GM12878 (cell line): ENCODE measurements at regions not wholly inside any gene's neighbourhood (a gene's known extent, or its start where the extent isn't known, plus 50 kb on each side); places are given as distances from the start of the nearest gene placed in this dataset.

Source experiments
- ATAC-seq: fragments of 200-7000 bp; cut with Tn5 transposase; 3 replicates; pipeline ENCODE4 v1.9.1; 2020; ENCODE audit warnings: mild to moderate bottlenecking, moderate library complexity
- BruUV-seq: library from RNA; stranded (reverse); fragments of 400-500 nt; replicated peaks from 2 replicates; lab custom pipeline; 2021; lab: Mats Ljungman, UMichigan
- CTCF ChIA-PET: fragments of 300-600 bp; sonication (Branson Sonifier 250); formaldehyde crosslinking; extraction: SDS; loops from one replicate; lab custom pipeline; 2021; ENCODE audit warnings: inconsistent platforms; lab: Yijun Ruan, JAX
- POLR2A ChIA-PET: fragments of 350-600 bp; formaldehyde crosslinking; extraction: SDS; loops from one replicate; lab custom pipeline; 2021; ENCODE audit warnings: inconsistent platforms; lab: Charles Lee
- RAD21 ChIA-PET: fragments of 300-600 bp; sonication (Branson Sonifier 250); formaldehyde crosslinking; loops from one replicate; lab custom pipeline; 2023; ENCODE audit warnings: antibody characterized with exemption; ENCODE audit not compliant: unreplicated experiment; lab: Charles Lee
- SMC1A ChIA-PET: fragments of 300-600 bp; sonication (Branson Sonifier 250); formaldehyde crosslinking; loops from one replicate; lab custom pipeline; 2023; ENCODE audit not compliant: unreplicated experiment, uncharacterized antibody; lab: Charles Lee
- DNase-seq: peaks from one replicate; pipeline ENCODE4 v3.0.0-alpha.2; 2011; ENCODE audit warnings: low read depth, low spot score
- FAIRE-seq: peaks from 3 replicates; lab custom pipeline; 2011; peaks lifted over from hg19 to GRCh38; lab: Jason Lieb, UNC
- H2AFZ ChIP-seq: 2 replicates; pipeline ENCODE4 v1.6.0; 2011; ENCODE audit warnings: low read depth, low read length, control low read depth; ENCODE audit not compliant: control insufficient read depth
- H3K27ac ChIP-seq: 2 replicates; pipeline ENCODE4 v1.5.1; 2011; ENCODE audit warnings: control low read depth; ENCODE audit not compliant: control insufficient read depth, insufficient read depth
- H3K27me3 ChIP-seq, 2 experiments: replicated peaks in 1 of 2; 2 replicates each; pipeline versions ENCODE4 v1.6.0 to v1.6.1; 2011; ENCODE audit warnings: low read length in 1 of 2; ENCODE audit not compliant: control insufficient read depth in 2 of 2, insufficient read depth in 2 of 2
- H3K36me3 ChIP-seq, 2 experiments: 2 replicates each; pipeline ENCODE4 v1.5.1; 2011; ENCODE audit warnings: low read length in 1 of 2; ENCODE audit not compliant: control insufficient read depth in 2 of 2, insufficient read depth in 2 of 2
- H3K4me1 ChIP-seq: 2 replicates; pipeline ENCODE4 v1.6.1; 2011; ENCODE audit warnings: mild to moderate bottlenecking, low read length, moderate library complexity, mixed read lengths; ENCODE audit not compliant: control insufficient read depth, insufficient read depth
- H3K4me2 ChIP-seq: 2 replicates; pipeline ENCODE4 v1.6.0; 2011; ENCODE audit warnings: control low read depth; ENCODE audit not compliant: control insufficient read depth, insufficient read depth
- H3K4me3 ChIP-seq: fragments of 200-600 bp; sonication (generic); 2 replicates; pipeline ENCODE4 v1.5.1; 2016
- H3K79me2 ChIP-seq: 2 replicates; pipeline ENCODE4 v1.6.0; 2011; ENCODE audit warnings: low read length; ENCODE audit not compliant: control insufficient read depth, insufficient read depth
- H3K9ac ChIP-seq: 2 replicates; pipeline ENCODE4 v1.8.0; 2011; ENCODE audit warnings: low read length, control low read depth, mixed read lengths; ENCODE audit not compliant: control insufficient read depth, insufficient read depth
- H3K9me3 ChIP-seq: replicated peaks from 3 replicates; pipeline ENCODE4 v1.5.1; 2011; ENCODE audit warnings: mild to moderate bottlenecking, low read length; ENCODE audit not compliant: control insufficient read depth, insufficient read depth
- H4K20me1 ChIP-seq: 2 replicates; pipeline ENCODE4 v1.6.0; 2011; ENCODE audit not compliant: control insufficient read depth, insufficient read depth
- CEBPB ChIP-seq, 2 experiments: fragments of 150-350 bp in 1 of 2; IDR thresholded peaks; 2 replicates each; pipeline ENCODE4 v1.6.1; 2012 to 2014; ENCODE audit warnings: low read depth in 2 of 2, low read length in 2 of 2, borderline replicate concordance in 1 of 2, inconsistent platforms in 1 of 2
- KDM1A ChIP-seq: fragments of 200-600 bp; sonication (generic); IDR thresholded peaks from 2 replicates; pipeline ENCODE4 v1.6.1; 2016; ENCODE audit warnings: borderline replicate concordance
- POLR2AphosphoS2 ChIP-seq: IDR thresholded peaks from 2 replicates; pipeline ENCODE4 v1.6.1; 2011; ENCODE audit warnings: low read depth, mild to moderate bottlenecking, low read length, improper control_type of control experiment, moderate library complexity
- POU2F2 ChIP-seq: IDR thresholded peaks from 3 replicates; pipeline ENCODE4 v1.6.1; 2011; ENCODE audit warnings: low read depth, mild to moderate bottlenecking, low read length, borderline replicate concordance
- SMARCA5 ChIP-seq: fragments of 450-650 bp; IDR thresholded peaks from 2 replicates; pipeline ENCODE4 v1.6.1; 2017; ENCODE audit warnings: mild to moderate bottlenecking
- SUZ12 ChIP-seq: fragments of 200-600 bp; sonication (generic); IDR thresholded peaks from one replicate; pipeline ENCODE4 v1.6.1; 2018; ENCODE audit warnings: antibody characterized with exemption, mild to moderate bottlenecking; ENCODE audit not compliant: unreplicated experiment
- ZNF207 ChIP-seq: fragments of 450-650 bp; IDR thresholded peaks from 2 replicates; pipeline ENCODE4 v1.6.1; 2014; ENCODE audit warnings: antibody characterized with exemption, mild to moderate bottlenecking, borderline replicate concordance
- WGBS: methylation state at CpG from one replicate; pipeline ENCODE4 v1.1.6; 2016; ENCODE audit warnings: low lambda C conversion rate; ENCODE audit not compliant: insufficient replicate concordance, insufficient coverage; ENCODE audit errors: missing lambda C conversion rate; 5-methylcytosine and 5-hydroxymethylcytosine counted together
- in situ Hi-C: fragments of 300-500 bp; cut with MboI; formaldehyde crosslinking; loops from 9 replicates; pipeline ENCODE4 v1.14.3; 2018; ENCODE audit warnings: mixed read lengths
- intact Hi-C: fragments of 100-400 bp; cut with micrococcal nuclease; formaldehyde crosslinking; loops from one replicate; pipeline ENCODE4 v1.14.2; 2022; ENCODE audit not compliant: unreplicated experiment
- TF ChIP-seq, protein P1 (sequence below): IDR thresholded peaks from 2 replicates; pipeline ENCODE4 v1.6.1; 2011; ENCODE audit warnings: borderline replicate concordance, low read depth, mild to moderate bottlenecking, moderate library complexity, mixed read lengths, low read length; ENCODE audit not compliant: insufficient read depth; ENCODE audit errors: extremely low read length
- TF ChIP-seq, protein P2 (sequence below): fragments of 450-650 bp; conservative IDR thresholded peaks from 2 replicates; pipeline ENCODE4 v1.6.1; 2017; ENCODE audit warnings: mild to moderate bottlenecking, moderate library complexity
- TF ChIP-seq, protein P3 (sequence below): fragments of 450-650 bp; IDR thresholded peaks from 2 replicates; pipeline ENCODE4 v1.6.1; 2017; ENCODE audit warnings: mild to moderate bottlenecking, moderate library complexity

DNA sequence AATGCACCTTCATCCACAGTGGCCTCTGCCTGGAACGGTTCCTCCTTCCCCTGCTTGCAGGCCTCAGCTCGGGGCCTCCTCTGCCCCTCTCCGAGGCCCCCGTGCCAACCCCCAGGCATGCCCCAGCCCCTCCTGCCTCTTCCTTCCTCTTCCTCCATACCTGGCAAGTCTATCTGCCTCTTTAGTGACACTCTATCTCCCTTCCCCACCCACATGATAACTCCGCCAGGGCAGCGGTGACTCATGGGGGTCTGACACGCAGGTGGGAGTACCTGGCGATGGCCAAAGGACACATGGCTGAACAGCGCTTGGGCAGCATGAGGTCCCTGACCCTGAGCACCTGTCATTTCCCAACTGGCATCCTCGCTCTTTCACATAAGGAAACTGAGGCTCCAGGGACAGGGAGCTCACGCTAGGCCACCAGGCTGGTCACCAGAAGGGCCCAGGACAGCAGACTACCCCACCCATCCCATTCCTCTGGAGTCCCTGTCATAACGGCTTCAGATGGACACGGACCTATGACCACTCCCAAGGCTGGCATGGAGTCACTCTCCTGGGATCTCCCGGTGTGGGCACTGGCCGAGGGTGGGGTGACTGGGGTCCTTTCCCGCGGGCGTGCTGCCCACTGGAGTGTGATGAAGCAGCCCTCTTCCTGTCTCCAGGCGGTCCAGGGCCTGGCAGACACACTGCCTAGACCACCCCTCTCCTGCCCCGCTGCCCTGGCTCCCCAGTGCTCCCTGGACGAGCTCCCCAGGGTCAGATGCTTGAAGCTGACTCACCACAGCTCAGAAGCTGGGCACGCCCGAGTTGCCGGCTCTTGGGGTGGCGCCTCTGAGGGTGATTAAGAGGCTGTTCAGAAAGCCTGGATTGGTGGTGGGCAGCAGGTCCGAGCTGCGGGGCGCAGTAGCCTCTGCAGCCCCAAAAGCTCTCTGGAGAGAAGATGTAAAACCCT lies 100.6 kb downstream of the ENGASE start:
- Histone ChIP-seq H4K20me1 (no peaks in the 10 kb centered on the region), H3K27ac (no peak overlapping the region), H3K79me2 (no peaks in the 10 kb centered on the region), H2AFZ (no peak overlapping the region), H3K4me2 (no peak overlapping the region), H3K9ac (no peak overlapping the region), H3K27me3 (peaks cover 0 to 5% of the 10 kb centered on the region in 2 experiments; a peak in 3 of 4 replicates), H3K9me3 (no peaks in the 10 kb centered on the region), H3K4me1 (no peaks in the 10 kb centered on the region), H3K36me3 (no peaks in the 10 kb centered on the region), H3K4me3 (no peak overlapping the region)
- intact Hi-C loops (no loop called here), in situ Hi-C loops (no loop called here)
- no peak for DNase-seq
- POLR2A ChIA-PET: no interaction called here
- RAD21 ChIA-PET: no interaction called here
- no TSS peak for BruUV-seq
- no peak for TF ChIP-seq CEBPB (IDR thresholded peaks at IDR 0.05; ENCODE audit: borderline replicate concordance in 1 of 2, low read depth in 2 of 2, low read length in 2 of 2)
- TF ChIP-seq, protein P1, sequence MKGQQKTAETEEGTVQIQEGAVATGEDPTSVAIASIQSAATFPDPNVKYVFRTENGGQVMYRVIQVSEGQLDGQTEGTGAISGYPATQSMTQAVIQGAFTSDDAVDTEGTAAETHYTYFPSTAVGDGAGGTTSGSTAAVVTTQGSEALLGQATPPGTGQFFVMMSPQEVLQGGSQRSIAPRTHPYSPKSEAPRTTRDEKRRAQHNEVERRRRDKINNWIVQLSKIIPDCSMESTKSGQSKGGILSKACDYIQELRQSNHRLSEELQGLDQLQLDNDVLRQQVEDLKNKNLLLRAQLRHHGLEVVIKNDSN: no peak
- no peak for TF ChIP-seq SUZ12
- TF ChIP-seq, protein P2, sequence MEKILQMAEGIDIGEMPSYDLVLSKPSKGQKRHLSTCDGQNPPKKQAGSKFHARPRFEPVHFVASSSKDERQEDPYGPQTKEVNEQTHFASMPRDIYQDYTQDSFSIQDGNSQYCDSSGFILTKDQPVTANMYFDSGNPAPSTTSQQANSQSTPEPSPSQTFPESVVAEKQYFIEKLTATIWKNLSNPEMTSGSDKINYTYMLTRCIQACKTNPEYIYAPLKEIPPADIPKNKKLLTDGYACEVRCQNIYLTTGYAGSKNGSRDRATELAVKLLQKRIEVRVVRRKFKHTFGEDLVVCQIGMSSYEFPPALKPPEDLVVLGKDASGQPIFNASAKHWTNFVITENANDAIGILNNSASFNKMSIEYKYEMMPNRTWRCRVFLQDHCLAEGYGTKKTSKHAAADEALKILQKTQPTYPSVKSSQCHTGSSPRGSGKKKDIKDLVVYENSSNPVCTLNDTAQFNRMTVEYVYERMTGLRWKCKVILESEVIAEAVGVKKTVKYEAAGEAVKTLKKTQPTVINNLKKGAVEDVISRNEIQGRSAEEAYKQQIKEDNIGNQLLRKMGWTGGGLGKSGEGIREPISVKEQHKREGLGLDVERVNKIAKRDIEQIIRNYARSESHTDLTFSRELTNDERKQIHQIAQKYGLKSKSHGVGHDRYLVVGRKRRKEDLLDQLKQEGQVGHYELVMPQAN: no peak
- TF ChIP-seq, protein P3, sequence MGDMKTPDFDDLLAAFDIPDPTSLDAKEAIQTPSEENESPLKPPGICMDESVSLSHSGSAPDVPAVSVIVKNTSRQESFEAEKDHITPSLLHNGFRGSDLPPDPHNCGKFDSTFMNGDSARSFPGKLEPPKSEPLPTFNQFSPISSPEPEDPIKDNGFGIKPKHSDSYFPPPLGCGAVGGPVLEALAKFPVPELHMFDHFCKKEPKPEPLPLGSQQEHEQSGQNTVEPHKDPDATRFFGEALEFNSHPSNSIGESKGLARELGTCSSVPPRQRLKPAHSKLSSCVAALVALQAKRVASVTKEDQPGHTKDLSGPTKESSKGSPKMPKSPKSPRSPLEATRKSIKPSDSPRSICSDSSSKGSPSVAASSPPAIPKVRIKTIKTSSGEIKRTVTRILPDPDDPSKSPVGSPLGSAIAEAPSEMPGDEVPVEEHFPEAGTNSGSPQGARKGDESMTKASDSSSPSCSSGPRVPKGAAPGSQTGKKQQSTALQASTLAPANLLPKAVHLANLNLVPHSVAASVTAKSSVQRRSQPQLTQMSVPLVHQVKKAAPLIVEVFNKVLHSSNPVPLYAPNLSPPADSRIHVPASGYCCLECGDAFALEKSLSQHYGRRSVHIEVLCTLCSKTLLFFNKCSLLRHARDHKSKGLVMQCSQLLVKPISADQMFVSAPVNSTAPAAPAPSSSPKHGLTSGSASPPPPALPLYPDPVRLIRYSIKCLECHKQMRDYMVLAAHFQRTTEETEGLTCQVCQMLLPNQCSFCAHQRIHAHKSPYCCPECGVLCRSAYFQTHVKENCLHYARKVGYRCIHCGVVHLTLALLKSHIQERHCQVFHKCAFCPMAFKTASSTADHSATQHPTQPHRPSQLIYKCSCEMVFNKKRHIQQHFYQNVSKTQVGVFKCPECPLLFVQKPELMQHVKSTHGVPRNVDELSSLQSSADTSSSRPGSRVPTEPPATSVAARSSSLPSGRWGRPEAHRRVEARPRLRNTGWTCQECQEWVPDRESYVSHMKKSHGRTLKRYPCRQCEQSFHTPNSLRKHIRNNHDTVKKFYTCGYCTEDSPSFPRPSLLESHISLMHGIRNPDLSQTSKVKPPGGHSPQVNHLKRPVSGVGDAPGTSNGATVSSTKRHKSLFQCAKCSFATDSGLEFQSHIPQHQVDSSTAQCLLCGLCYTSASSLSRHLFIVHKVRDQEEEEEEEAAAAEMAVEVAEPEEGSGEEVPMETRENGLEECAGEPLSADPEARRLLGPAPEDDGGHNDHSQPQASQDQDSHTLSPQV: no peak
- no peak for TF ChIP-seq SMARCA5
- no peak for TF ChIP-seq POU2F2
- no peak for TF ChIP-seq KDM1A
- TF ChIP-seq POLR2AphosphoS2: no peak
- TF ChIP-seq ZNF207: no peak
- WGBS: 25% methylated on average over 27 of the region's 28 CpGs
- SMC1A ChIA-PET: no interaction called here
- FAIRE-seq: no peak
- no peak for ATAC-seq
- CTCF ChIA-PET: no interaction called here
